Rectal smooth muscle tissue (tissue), 1 donor: ENCODE measurements at regions not wholly inside any gene's neighbourhood (a gene's known extent, or its start where the extent isn't known, plus 50 kb on each side); places are given as distances from the start of the nearest gene placed in this dataset.
"Not testable (repeated sequence)": the region's sequence is repeated elsewhere in the genome, so short reads cannot be mapped to it uniquely, and the experiment has no call there.

Source experiments
- H3K27ac ChIP-seq: one replicate; pipeline ENCODE4 v1.7.0; 2013; ENCODE audit warnings: low read depth, low read length, inconsistent platforms
- H3K27me3 ChIP-seq: one replicate; pipeline ENCODE4 v1.7.0; 2013; ENCODE audit warnings: low read length; ENCODE audit not compliant: control insufficient read depth, insufficient read depth
- H3K36me3 ChIP-seq: one replicate; pipeline ENCODE4 v1.7.0; 2013; ENCODE audit warnings: low read length; ENCODE audit not compliant: control insufficient read depth, insufficient read depth
- H3K4me1 ChIP-seq: one replicate; pipeline ENCODE4 v1.7.0; 2013; ENCODE audit warnings: low read length; ENCODE audit not compliant: control insufficient read depth, insufficient read depth
- H3K4me3 ChIP-seq: one replicate; pipeline ENCODE4 v1.7.0; 2013; ENCODE audit warnings: low read length
- H3K9ac ChIP-seq: one replicate; pipeline ENCODE4 v1.7.0; 2013; ENCODE audit warnings: low read length

- H3K4me1 ChIP-seq, H3K9ac ChIP-seq, H3K36me3 ChIP-seq, H3K27ac ChIP-seq, H3K4me3 ChIP-seq, H3K27me3 ChIP-seq: not testable (repeated sequence)
Measured at GRCh38 chr12:34251879-34252278, 229.6 kb downstream of the ALG10 start.

GRCh38 chr12:34253674-34254073 is 231.4 kb downstream of the ALG10 start:
- no peak overlapping the region for H3K4me3 ChIP-seq

GRCh38 chr12:34257093-34257492 is 234.8 kb downstream of the ALG10 start:
- H3K9ac ChIP-seq, result no peak overlapping the region
- no peak overlapping the region for H3K27ac ChIP-seq
- no peak overlapping the region for H3K4me3 ChIP-seq
- no peaks in the 10 kb centered on the region for H3K36me3 ChIP-seq
- H3K27me3 ChIP-seq, result no peaks in the 10 kb centered on the region
- H3K4me1 ChIP-seq, result no peaks in the 10 kb centered on the region

More at GRCh38 chr12:34253674-34254073, 231.4 kb downstream of the ALG10 start:
- no peak overlapping the region for H3K9ac ChIP-seq
- H3K27ac ChIP-seq, result no peak overlapping the region
- H3K27me3 ChIP-seq, result no peaks in the 10 kb centered on the region
- H3K36me3 ChIP-seq, result no peaks in the 10 kb centered on the region
- H3K4me1 ChIP-seq, result no peaks in the 10 kb centered on the region

GRCh38 chr12:34262140-34262539 is 239.8 kb downstream of the ALG10 start:
- H3K27ac ChIP-seq, H3K4me3 ChIP-seq, H3K27me3 ChIP-seq, H3K9ac ChIP-seq, H3K4me1 ChIP-seq, H3K36me3 ChIP-seq: not testable (repeated sequence)

GRCh38 chr12:34264110-34264509 is 241.8 kb downstream of the ALG10 start:
- H3K9ac ChIP-seq, result no peak overlapping the region
- H3K4me3 ChIP-seq, result no peak overlapping the region
- no peaks in the 10 kb centered on the region for H3K36me3 ChIP-seq
- no peaks in the 10 kb centered on the region for H3K4me1 ChIP-seq
- H3K27ac ChIP-seq, result no peak overlapping the region
- H3K27me3 ChIP-seq, result no peaks in the 10 kb centered on the region

- not testable (repeated sequence) for H3K9ac ChIP-seq, H3K27ac ChIP-seq, H3K4me1 ChIP-seq, H3K27me3 ChIP-seq, H3K36me3 ChIP-seq, H3K4me3 ChIP-seq
Measured at GRCh38 chr12:34273703-34274102, 251.4 kb downstream of the ALG10 start.

- Histone ChIP-seq H3K27me3 (no peaks in the 10 kb centered on the region), H3K36me3 (no peaks in the 10 kb centered on the region)
Measured at GRCh38 chr12:34275129-34275528, 252.8 kb downstream of the ALG10 start.

GRCh38 chr12:34286483-34286882 is 264.2 kb downstream of the ALG10 start:
- Histone ChIP-seq H3K9ac (no peak overlapping the region), H3K27me3 (no peaks in the 10 kb centered on the region), H3K36me3 (no peaks in the 10 kb centered on the region), H3K27ac (no peak overlapping the region), H3K4me1 (no peaks in the 10 kb centered on the region), H3K4me3 (no peak overlapping the region)

More at GRCh38 chr12:34275129-34275528, 252.8 kb downstream of the ALG10 start:
- H3K4me1 ChIP-seq, result no peaks in the 10 kb centered on the region
- no peak overlapping the region for H3K9ac ChIP-seq
- H3K4me3 ChIP-seq, result no peak overlapping the region
- no peak overlapping the region for H3K27ac ChIP-seq

- Histone ChIP-seq H3K9ac (no peak overlapping the region), H3K36me3 (no peaks in the 10 kb centered on the region), H3K4me3 (no peak overlapping the region), H3K27ac (no peak overlapping the region), H3K27me3 (no peaks in the 10 kb centered on the region), H3K4me1 (no peaks in the 10 kb centered on the region)
Measured at GRCh38 chr12:34286934-34287333, 264.6 kb downstream of the ALG10 start.

GRCh38 chr12:34287437-34287836 is 265.1 kb downstream of the ALG10 start:
- H3K9ac ChIP-seq, result no peak overlapping the region
- no peaks in the 10 kb centered on the region for H3K4me1 ChIP-seq
- H3K27me3 ChIP-seq, result no peaks in the 10 kb centered on the region
- H3K36me3 ChIP-seq, result no peaks in the 10 kb centered on the region
- H3K27ac ChIP-seq, result no peak overlapping the region
- no peak overlapping the region for H3K4me3 ChIP-seq

GRCh38 chr12:34287986-34288962 is 266.0 kb downstream of the ALG10 start:
- Histone ChIP-seq H3K4me1 (no peaks in the 10 kb centered on the region), H3K9ac (no peak overlapping the region), H3K36me3 (no peaks in the 10 kb centered on the region), H3K4me3 (no peak overlapping the region), H3K27me3 (no peaks in the 10 kb centered on the region), H3K27ac (no peak overlapping the region)

- no peak overlapping the region for H3K27ac ChIP-seq
- no peaks in the 10 kb centered on the region for H3K36me3 ChIP-seq
- no peaks in the 10 kb centered on the region for H3K4me1 ChIP-seq
- no peak overlapping the region for H3K4me3 ChIP-seq
- no peaks in the 10 kb centered on the region for H3K27me3 ChIP-seq
- no peak overlapping the region for H3K9ac ChIP-seq
Measured at GRCh38 chr12:34288963-34289345, 266.7 kb downstream of the ALG10 start.
